Nephron (organoid): ENCODE measurements at regions not wholly inside any gene's neighbourhood (a gene's known extent, or its start where the extent isn't known, plus 50 kb on each side); places are given as distances from the start of the nearest gene placed in this dataset.

Experiments used
- H3K27ac Mint-ChIP-seq, 3 experiments: 2 replicates each; pipeline ENCODE4 v1.8.0; 2020; ENCODE audit warnings: mixed read lengths in 3 of 3, mild to moderate bottlenecking in 2 of 3, moderate library complexity in 1 of 3
- H3K27me3 Mint-ChIP-seq: 2 replicates; pipeline ENCODE4 v1.8.0; 2021; ENCODE audit warnings: low read depth, mild to moderate bottlenecking, moderate library complexity, mixed read lengths
- H3K36me3 Mint-ChIP-seq: 2 replicates; pipeline ENCODE4 v1.8.0; 2020; ENCODE audit warnings: low read depth, mixed read lengths
- H3K4me1 Mint-ChIP-seq: 2 replicates; pipeline ENCODE4 v1.8.0; 2020; ENCODE audit warnings: mixed read lengths
- H3K4me3 Mint-ChIP-seq, 3 experiments: 2 replicates each; pipeline ENCODE4 v1.8.0; 2020; ENCODE audit warnings: mild to moderate bottlenecking in 3 of 3, mixed read lengths in 3 of 3, moderate library complexity in 2 of 3
- H3K9me3 Mint-ChIP-seq: 2 replicates; pipeline ENCODE4 v1.8.0; 2020; ENCODE audit warnings: mixed read lengths
- CTCF ChIP-seq, 3 experiments: fragments of 200-600 bp; sonication (generic); IDR thresholded peaks; one replicate each; pipeline ENCODE4 v1.5.0; 2021; ENCODE audit warnings: antibody characterized with exemption in 3 of 3; ENCODE audit not compliant: unreplicated experiment in 3 of 3

- Mint-ChIP-seq H3K4me1 (peaks cover 23% of the 10 kb centered on the region), H3K9me3 (peaks cover 12% of the 10 kb centered on the region), H3K27me3 (peaks cover 53% of the 10 kb centered on the region), H3K4me3 (no peak overlapping the region), H3K27ac (peak overlapping the region in 2 of 3 experiments; percentile 27 to 64), H3K36me3 (no peaks in the 10 kb centered on the region)
- TF ChIP-seq CTCF (IDR thresholded peaks at IDR 0.05; ENCODE audit: unreplicated experiment in 3 of 3): no peak
Measured at GRCh38 chr17:72204742-72205141, 83.9 kb downstream of the SOX9 start.

DNA sequence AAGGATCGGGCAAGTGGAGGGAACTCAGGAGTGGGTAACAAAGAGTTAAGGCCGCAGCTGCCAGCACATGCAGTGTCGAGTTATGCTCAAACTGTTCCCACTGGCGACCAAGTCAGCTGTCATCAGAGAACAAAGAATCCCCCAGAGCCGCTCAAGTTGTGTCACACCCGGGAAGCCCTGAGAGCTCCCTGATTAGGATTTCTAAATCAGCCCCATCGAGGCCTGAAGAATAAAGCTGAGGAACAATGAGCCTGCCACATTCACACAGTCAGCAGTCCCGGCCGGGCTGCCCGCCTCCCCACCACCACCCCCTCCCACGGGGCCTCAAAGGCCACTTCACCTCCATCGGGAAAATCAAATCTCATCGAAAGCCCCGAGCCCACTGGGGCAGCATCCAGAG is 84.5 kb downstream of the SOX9 start:
- peak overlapping the region; percentile 27 to 64 (median 58) for H3K27ac Mint-ChIP-seq

GRCh38 chr17:72205822-72206221 is 85.0 kb downstream of the SOX9 start:
- Mint-ChIP-seq H3K27me3 (peaks cover 57% of the 10 kb centered on the region), H3K36me3 (no peaks in the 10 kb centered on the region), H3K4me1 (peaks cover 23% of the 10 kb centered on the region), H3K4me3 (no peak overlapping the region), H3K27ac (no peak overlapping the region), H3K9me3 (peaks cover 8% of the 10 kb centered on the region)
- TF ChIP-seq CTCF (IDR thresholded peaks at IDR 0.05; ENCODE audit: unreplicated experiment in 3 of 3): no peak

More for the DNA sequence above, 84.5 kb downstream of the SOX9 start:
- Mint-ChIP-seq H3K9me3 (peaks cover 8% of the 10 kb centered on the region), H3K4me3 (no peak overlapping the region), H3K36me3 (no peaks in the 10 kb centered on the region), H3K27me3 (peaks cover 53% of the 10 kb centered on the region), H3K4me1 (peaks cover 23% of the 10 kb centered on the region)
- no peak for TF ChIP-seq CTCF (IDR thresholded peaks at IDR 0.05; ENCODE audit: unreplicated experiment in 3 of 3)

- Mint-ChIP-seq H3K4me3 (no peak overlapping the region), H3K36me3 (no peaks in the 10 kb centered on the region), H3K9me3 (peaks cover 6% of the 10 kb centered on the region), H3K4me1 (peaks cover 23% of the 10 kb centered on the region), H3K27ac (no peak overlapping the region), H3K27me3 (peaks cover 57% of the 10 kb centered on the region)
- no peak for TF ChIP-seq CTCF (IDR thresholded peaks at IDR 0.05; ENCODE audit: unreplicated experiment in 3 of 3)
Measured at GRCh38 chr17:72206376-72206775, 85.6 kb downstream of the SOX9 start.

GRCh38 chr17:72208832-72209231 is 88.0 kb downstream of the SOX9 start:
- H3K4me3 Mint-ChIP-seq: no peak overlapping the region
- no peak for TF ChIP-seq CTCF (IDR thresholded peaks at IDR 0.05; ENCODE audit: unreplicated experiment in 3 of 3)

DNA sequence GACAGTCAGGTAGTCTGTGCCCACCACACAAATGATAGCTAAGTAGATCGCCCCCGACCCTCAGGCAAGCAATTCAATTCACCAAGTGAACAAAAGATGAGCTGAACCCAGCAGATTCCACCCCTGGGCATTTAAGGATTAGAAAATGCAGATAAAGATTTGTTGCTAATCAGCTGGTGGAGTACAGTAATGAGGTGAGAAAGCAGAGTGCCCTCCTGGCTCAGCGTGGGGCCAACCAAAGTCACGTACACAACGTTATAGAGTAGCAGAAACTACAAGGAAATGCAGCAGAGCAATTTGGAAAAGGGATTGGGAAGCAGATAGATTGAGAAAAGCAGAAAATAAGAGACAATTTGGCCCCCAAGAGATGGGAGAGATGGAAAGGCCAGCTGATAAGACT is 91.2 kb downstream of the SOX9 start:
- no peaks in the 10 kb centered on the region for H3K36me3 Mint-ChIP-seq
- no peak for TF ChIP-seq CTCF (IDR thresholded peaks at IDR 0.05; ENCODE audit: unreplicated experiment in 3 of 3)
- peaks cover 30% of the 10 kb centered on the region for H3K27me3 Mint-ChIP-seq
- no peak overlapping the region for H3K4me3 Mint-ChIP-seq
- no peaks in the 10 kb centered on the region for H3K4me1 Mint-ChIP-seq
- peaks cover 12% of the 10 kb centered on the region for H3K9me3 Mint-ChIP-seq
- H3K27ac Mint-ChIP-seq: no peak overlapping the region

More at GRCh38 chr17:72208832-72209231, 88.0 kb downstream of the SOX9 start:
- Mint-ChIP-seq H3K9me3 (peaks cover 7% of the 10 kb centered on the region), H3K36me3 (no peaks in the 10 kb centered on the region), H3K27me3 (peaks cover 50% of the 10 kb centered on the region), H3K4me1 (peaks cover 23% of the 10 kb centered on the region), H3K27ac (no peak overlapping the region)
